AG09309 (cell line): ENCODE measurements at regions not wholly inside any gene's neighbourhood (a gene's known extent, or its start where the extent isn't known, plus 50 kb on each side); places are given as distances from the start of the nearest gene placed in this dataset.
A peak's percentile ranks its signal among the peaks of the same experiment; 100 is the strongest.

Experiments used
- DNase-seq: peaks from one replicate; pipeline ENCODE4 v3.0.0-alpha.2; 2010; ENCODE audit warnings: low read depth
- H3K4me3 ChIP-seq: 2 replicates; pipeline ENCODE4 v1.5.1; 2011; ENCODE audit warnings: mild to moderate bottlenecking, low read depth, low read length, moderate library complexity; ENCODE audit not compliant: control insufficient read depth
- TF ChIP-seq, protein P1 (sequence below): IDR thresholded peaks from 2 replicates; pipeline ENCODE4 v1.5.1; 2011; ENCODE audit warnings: mild to moderate bottlenecking, low read depth, low read length, inconsistent platforms; ENCODE audit not compliant: insufficient read depth, control insufficient read depth; ENCODE audit errors: missing control alignments

DNA sequence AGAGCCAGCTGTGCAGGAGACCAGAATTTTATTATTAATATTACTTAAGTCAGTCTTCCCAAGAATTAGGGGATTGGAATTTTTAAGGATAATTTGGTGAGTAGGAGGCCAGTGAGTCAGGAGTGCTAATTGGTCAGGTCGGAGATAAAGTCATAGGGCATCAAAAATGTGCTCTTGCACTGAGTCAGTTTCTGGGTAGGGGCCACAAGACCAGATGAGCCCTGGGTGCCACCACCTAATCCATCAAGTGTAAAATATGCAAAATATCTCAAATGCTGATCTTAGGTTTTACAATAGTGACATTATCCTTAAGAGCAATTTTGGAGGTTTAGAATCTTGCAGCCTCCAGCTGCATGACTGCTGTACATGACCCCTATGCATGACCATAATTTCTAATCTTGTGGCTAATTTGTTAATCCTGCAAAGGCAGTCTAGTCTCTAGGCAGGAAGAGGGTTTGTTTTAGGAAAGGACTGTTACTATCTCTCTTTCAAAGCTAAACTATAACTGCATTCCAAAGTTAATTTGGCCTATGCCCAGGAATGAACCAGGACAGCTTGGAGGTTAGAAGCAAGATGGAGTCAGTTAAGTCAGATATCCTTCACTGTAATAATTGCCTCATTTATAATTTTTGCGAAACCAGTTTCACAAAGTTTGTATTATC is 215.9 kb downstream of the RNF152 start:
- TF ChIP-seq, protein P1, sequence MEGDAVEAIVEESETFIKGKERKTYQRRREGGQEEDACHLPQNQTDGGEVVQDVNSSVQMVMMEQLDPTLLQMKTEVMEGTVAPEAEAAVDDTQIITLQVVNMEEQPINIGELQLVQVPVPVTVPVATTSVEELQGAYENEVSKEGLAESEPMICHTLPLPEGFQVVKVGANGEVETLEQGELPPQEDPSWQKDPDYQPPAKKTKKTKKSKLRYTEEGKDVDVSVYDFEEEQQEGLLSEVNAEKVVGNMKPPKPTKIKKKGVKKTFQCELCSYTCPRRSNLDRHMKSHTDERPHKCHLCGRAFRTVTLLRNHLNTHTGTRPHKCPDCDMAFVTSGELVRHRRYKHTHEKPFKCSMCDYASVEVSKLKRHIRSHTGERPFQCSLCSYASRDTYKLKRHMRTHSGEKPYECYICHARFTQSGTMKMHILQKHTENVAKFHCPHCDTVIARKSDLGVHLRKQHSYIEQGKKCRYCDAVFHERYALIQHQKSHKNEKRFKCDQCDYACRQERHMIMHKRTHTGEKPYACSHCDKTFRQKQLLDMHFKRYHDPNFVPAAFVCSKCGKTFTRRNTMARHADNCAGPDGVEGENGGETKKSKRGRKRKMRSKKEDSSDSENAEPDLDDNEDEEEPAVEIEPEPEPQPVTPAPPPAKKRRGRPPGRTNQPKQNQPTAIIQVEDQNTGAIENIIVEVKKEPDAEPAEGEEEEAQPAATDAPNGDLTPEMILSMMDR: no peak
- no peak for DNase-seq
- H3K4me3 ChIP-seq: no peak overlapping the region

DNA sequence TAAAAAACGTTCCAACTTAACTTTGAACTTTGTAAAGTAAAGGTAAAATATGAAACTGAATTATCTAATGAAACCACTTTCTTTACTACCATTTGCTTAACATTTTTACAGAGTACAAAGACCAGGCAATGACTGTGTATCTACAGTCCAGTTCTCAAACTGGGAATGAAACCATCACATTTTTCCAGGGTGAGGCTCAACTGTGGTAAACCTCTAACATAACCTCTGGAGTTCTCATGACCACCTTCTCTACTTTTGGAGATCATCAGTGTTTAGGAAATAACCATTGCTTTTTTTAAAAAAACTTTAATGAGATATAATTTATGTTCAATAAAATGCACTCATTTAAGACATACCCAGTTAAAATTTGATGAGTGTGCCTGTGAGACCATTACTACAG is 223.5 kb downstream of the RNF152 start:
- TF ChIP-seq, protein P1: no peak
- peak; percentile 53 for DNase-seq
- H3K4me3 ChIP-seq: no peak overlapping the region

DNA sequence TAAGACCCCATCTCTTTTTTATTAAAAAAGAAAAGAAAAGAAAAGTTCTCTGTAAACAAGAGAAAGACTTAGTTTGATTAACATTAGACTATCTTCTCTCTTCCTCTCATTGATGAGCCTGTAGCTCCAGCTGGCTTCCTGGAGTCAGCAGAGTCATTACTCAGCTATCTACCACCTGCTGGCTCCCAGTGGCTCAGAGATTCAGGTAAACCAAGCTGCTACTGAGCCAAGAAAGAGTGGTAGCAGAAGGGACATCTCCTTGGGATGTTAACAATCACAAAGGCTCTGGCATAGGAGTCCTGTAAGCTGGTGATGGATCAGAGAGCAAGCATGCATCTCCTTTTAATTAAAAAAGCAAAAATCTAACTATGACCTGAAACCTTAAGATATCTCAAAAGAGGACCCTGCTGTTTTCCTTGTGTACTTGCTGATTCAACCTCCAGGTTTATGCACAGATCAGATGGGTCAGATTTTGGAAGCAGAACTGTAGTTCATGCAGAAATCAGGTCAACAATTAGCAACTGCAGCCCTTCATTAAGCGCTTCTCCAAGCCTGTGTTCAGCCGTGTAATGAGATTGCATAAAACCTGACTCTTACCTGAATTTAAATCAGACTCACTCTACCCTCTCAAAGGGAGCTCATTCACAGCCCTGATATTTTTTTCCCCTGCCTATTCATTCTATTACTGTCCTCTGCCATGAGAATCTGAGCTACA is 225.8 kb downstream of the RNF152 start:
- no peak overlapping the region for H3K4me3 ChIP-seq
- DNase-seq: no peak
- TF ChIP-seq, protein P1: no peak

DNA sequence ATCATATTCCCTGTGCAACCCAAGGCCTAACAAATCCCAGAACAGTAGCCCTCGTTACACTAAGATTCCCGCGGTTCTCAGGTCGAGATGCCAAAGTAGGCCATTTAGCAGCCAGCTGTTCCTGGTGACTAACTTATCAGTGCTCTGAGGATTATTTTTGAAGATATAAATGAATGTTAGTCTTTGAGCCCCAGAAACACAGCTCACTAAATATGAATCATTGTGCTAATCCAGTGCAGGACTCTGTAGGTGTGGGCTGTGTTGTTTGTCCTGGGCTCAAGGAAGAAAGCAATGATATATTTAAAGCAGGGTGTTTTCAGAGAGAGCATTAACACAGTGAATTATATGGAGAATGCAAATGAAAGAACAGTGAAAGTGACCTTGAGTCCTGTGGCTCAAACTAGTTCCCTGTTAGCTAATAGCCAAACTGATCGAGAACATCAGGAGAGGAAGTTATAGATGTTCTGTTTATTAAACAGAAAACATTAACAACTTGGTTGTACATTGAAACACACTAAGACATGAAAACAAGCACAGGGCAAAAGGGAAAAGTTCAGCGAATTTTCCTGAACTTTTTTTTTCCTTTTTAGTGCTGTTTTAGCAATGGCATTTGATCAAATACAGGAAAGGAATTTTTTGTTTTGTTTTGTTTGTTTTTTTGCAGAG is 228.3 kb downstream of the RNF152 start:
- no peak for DNase-seq
- no peak overlapping the region for H3K4me3 ChIP-seq
- TF ChIP-seq, protein P1: no peak

DNA sequence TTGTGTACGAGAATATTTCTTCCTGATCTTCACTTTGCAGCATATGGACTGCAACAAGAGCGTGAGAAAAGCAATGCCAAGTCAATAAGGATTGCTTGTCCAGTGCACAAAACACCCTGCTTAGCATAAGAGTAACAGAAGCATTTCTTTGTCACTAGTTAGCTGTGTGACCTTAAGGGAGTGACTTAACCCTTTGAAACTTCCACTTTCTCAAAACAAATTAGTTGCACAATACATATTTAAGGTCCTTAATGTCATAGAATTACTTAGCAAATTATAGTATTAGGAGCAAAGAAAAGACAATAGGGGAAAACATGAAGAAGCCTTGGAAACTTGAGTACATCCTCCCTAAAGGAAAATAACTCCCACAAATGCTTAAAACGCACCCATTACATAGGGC is 230.1 kb downstream of the RNF152 start:
- no peak for DNase-seq
- no peak overlapping the region for H3K4me3 ChIP-seq
- TF ChIP-seq, protein P1: no peak

DNA sequence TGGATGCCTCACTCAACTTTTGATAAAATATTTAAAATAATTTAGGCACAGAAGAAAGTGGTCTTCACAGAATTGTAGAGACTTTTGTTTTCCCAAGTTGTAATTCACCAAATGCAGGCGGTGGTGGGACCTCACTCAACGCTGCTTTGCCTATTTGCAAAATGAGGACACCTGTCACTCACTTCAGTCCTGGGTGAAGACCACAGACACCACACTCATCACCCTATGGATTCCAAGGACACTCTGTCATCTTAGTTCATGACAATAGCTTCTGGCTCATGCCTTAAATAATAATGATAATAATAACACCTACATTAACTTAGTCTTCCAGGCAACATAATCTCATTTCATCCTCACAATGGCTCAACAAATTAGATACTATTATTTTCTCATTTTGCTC is 234.4 kb downstream of the RNF152 start:
- DNase-seq: no peak
- H3K4me3 ChIP-seq: no peak overlapping the region
- TF ChIP-seq, protein P1: no peak
